GM12878 (cell line): ENCODE measurements at regions not wholly inside any gene's neighbourhood (a gene's known extent, or its start where the extent isn't known, plus 50 kb on each side); places are given as distances from the start of the nearest gene placed in this dataset.

Source experiments
- ATAC-seq: fragments of 200-7000 bp; cut with Tn5 transposase; 3 replicates; pipeline ENCODE4 v1.9.1; 2020; ENCODE audit warnings: mild to moderate bottlenecking, moderate library complexity
- BruUV-seq: library from RNA; stranded (reverse); fragments of 400-500 nt; replicated peaks from 2 replicates; lab custom pipeline; 2021; lab: Mats Ljungman, UMichigan
- CTCF ChIA-PET: fragments of 300-600 bp; sonication (Branson Sonifier 250); formaldehyde crosslinking; extraction: SDS; loops from one replicate; lab custom pipeline; 2021; ENCODE audit warnings: inconsistent platforms; lab: Yijun Ruan, JAX
- POLR2A ChIA-PET: fragments of 350-600 bp; formaldehyde crosslinking; extraction: SDS; loops from one replicate; lab custom pipeline; 2021; ENCODE audit warnings: inconsistent platforms; lab: Charles Lee
- RAD21 ChIA-PET: fragments of 300-600 bp; sonication (Branson Sonifier 250); formaldehyde crosslinking; loops from one replicate; lab custom pipeline; 2023; ENCODE audit warnings: antibody characterized with exemption; ENCODE audit not compliant: unreplicated experiment; lab: Charles Lee
- SMC1A ChIA-PET: fragments of 300-600 bp; sonication (Branson Sonifier 250); formaldehyde crosslinking; loops from one replicate; lab custom pipeline; 2023; ENCODE audit not compliant: unreplicated experiment, uncharacterized antibody; lab: Charles Lee
- DNase-seq: peaks from one replicate; pipeline ENCODE4 v3.0.0-alpha.2; 2011; ENCODE audit warnings: low read depth, low spot score
- FAIRE-seq: peaks from 3 replicates; lab custom pipeline; 2011; peaks lifted over from hg19 to GRCh38; lab: Jason Lieb, UNC
- H2AFZ ChIP-seq: 2 replicates; pipeline ENCODE4 v1.6.0; 2011; ENCODE audit warnings: low read depth, low read length, control low read depth; ENCODE audit not compliant: control insufficient read depth
- H3K27ac ChIP-seq: 2 replicates; pipeline ENCODE4 v1.5.1; 2011; ENCODE audit warnings: control low read depth; ENCODE audit not compliant: control insufficient read depth, insufficient read depth
- H3K27me3 ChIP-seq, 2 experiments: replicated peaks in 1 of 2; 2 replicates each; pipeline versions ENCODE4 v1.6.0 to v1.6.1; 2011; ENCODE audit warnings: low read length in 1 of 2; ENCODE audit not compliant: control insufficient read depth in 2 of 2, insufficient read depth in 2 of 2
- H3K36me3 ChIP-seq, 2 experiments: 2 replicates each; pipeline ENCODE4 v1.5.1; 2011; ENCODE audit warnings: low read length in 1 of 2; ENCODE audit not compliant: control insufficient read depth in 2 of 2, insufficient read depth in 2 of 2
- H3K4me1 ChIP-seq: 2 replicates; pipeline ENCODE4 v1.6.1; 2011; ENCODE audit warnings: mild to moderate bottlenecking, low read length, moderate library complexity, mixed read lengths; ENCODE audit not compliant: control insufficient read depth, insufficient read depth
- H3K4me2 ChIP-seq: 2 replicates; pipeline ENCODE4 v1.6.0; 2011; ENCODE audit warnings: control low read depth; ENCODE audit not compliant: control insufficient read depth, insufficient read depth
- H3K4me3 ChIP-seq: fragments of 200-600 bp; sonication (generic); 2 replicates; pipeline ENCODE4 v1.5.1; 2016
- H3K79me2 ChIP-seq: 2 replicates; pipeline ENCODE4 v1.6.0; 2011; ENCODE audit warnings: low read length; ENCODE audit not compliant: control insufficient read depth, insufficient read depth
- H3K9ac ChIP-seq: 2 replicates; pipeline ENCODE4 v1.8.0; 2011; ENCODE audit warnings: low read length, control low read depth, mixed read lengths; ENCODE audit not compliant: control insufficient read depth, insufficient read depth
- H3K9me3 ChIP-seq: replicated peaks from 3 replicates; pipeline ENCODE4 v1.5.1; 2011; ENCODE audit warnings: mild to moderate bottlenecking, low read length; ENCODE audit not compliant: control insufficient read depth, insufficient read depth
- H4K20me1 ChIP-seq: 2 replicates; pipeline ENCODE4 v1.6.0; 2011; ENCODE audit not compliant: control insufficient read depth, insufficient read depth
- BMI1 ChIP-seq: fragments of 450-650 bp; IDR thresholded peaks from 2 replicates; pipeline ENCODE4 v1.6.1; 2016; ENCODE audit warnings: mild to moderate bottlenecking, moderate library complexity, borderline replicate concordance
- E4F1 ChIP-seq: fragments of 450-650 bp; IDR thresholded peaks from 2 replicates; pipeline ENCODE4 v1.6.1; 2018; ENCODE audit warnings: borderline replicate concordance, mild to moderate bottlenecking; ENCODE audit not compliant: partially characterized antibody
- ETV6 ChIP-seq, 2 experiments: fragments of 450-650 bp in 1 of 2; IDR thresholded peaks in 1 of 2; conservative IDR thresholded peaks in 1 of 2; 2 replicates each; pipeline ENCODE4 v1.6.1; 2014; ENCODE audit warnings: antibody characterized with exemption in 1 of 2, borderline replicate concordance in 1 of 2, low read depth in 1 of 2, mild to moderate bottlenecking in 1 of 2, moderate library complexity in 1 of 2
- IKZF2 ChIP-seq, 2 experiments: fragments of 450-650 bp; IDR thresholded peaks; 2 replicates each; pipeline ENCODE4 v1.6.1; 2017; ENCODE audit warnings: mild to moderate bottlenecking in 2 of 2, moderate library complexity in 2 of 2
- IRF4 ChIP-seq: IDR thresholded peaks from 2 replicates; pipeline ENCODE4 v1.6.1; 2011; ENCODE audit warnings: low read depth, low read length
- NFXL1 ChIP-seq: fragments of 450-650 bp; IDR thresholded peaks from 2 replicates; pipeline ENCODE4 v1.6.1; 2017; ENCODE audit warnings: antibody characterized with exemption, mild to moderate bottlenecking, borderline replicate concordance
- NRF1 ChIP-seq: conservative IDR thresholded peaks from 2 replicates; pipeline ENCODE4 v1.6.1; 2011; ENCODE audit warnings: mild to moderate bottlenecking, low read depth, low read length, improper control_type of control experiment
- PRDM15 ChIP-seq: fragments of 450-650 bp; formaldehyde crosslinking; IDR thresholded peaks from 2 replicates; pipeline ENCODE4 v1.4.0; 2020; ENCODE audit warnings: mild to moderate bottlenecking, moderate library complexity
- RCOR1 ChIP-seq: conservative IDR thresholded peaks from 2 replicates; pipeline ENCODE4 v1.6.1; 2012; ENCODE audit warnings: low read depth, low read length, improper control_type of control experiment
- RUNX3 ChIP-seq: IDR thresholded peaks from 2 replicates; pipeline ENCODE4 v1.6.1; 2012; ENCODE audit warnings: low read length, inconsistent platforms
- SPI1 ChIP-seq: IDR thresholded peaks from 2 replicates; pipeline ENCODE4 v1.6.1; 2011; ENCODE audit warnings: low read depth, mild to moderate bottlenecking, low read length, moderate library complexity, borderline replicate concordance; ENCODE audit not compliant: insufficient read depth
- YY1 ChIP-seq: IDR thresholded peaks from 2 replicates; pipeline ENCODE4 v1.6.1; 2011; ENCODE audit warnings: low read depth, mild to moderate bottlenecking, low read length
- ZBTB40 ChIP-seq: fragments of 450-650 bp; IDR thresholded peaks from 2 replicates; pipeline ENCODE4 v1.6.1; 2016; ENCODE audit warnings: mild to moderate bottlenecking, moderate library complexity, borderline replicate concordance
- whole genome bisulfite sequencing: methylation state at CpG from one replicate; pipeline ENCODE4 v1.1.6; 2016; ENCODE audit warnings: low lambda C conversion rate; ENCODE audit not compliant: insufficient replicate concordance, insufficient coverage; ENCODE audit errors: missing lambda C conversion rate; 5-methylcytosine and 5-hydroxymethylcytosine counted together
- in situ Hi-C: fragments of 300-500 bp; cut with MboI; formaldehyde crosslinking; loops from 9 replicates; pipeline ENCODE4 v1.14.3; 2018; ENCODE audit warnings: mixed read lengths
- intact Hi-C: fragments of 100-400 bp; cut with micrococcal nuclease; formaldehyde crosslinking; loops from one replicate; pipeline ENCODE4 v1.14.2; 2022; ENCODE audit not compliant: unreplicated experiment

GRCh38 chr18:61954096-61954746 lies 61.4 kb upstream of the RNF152 start:
- peaks cover 11% of the 10 kb centered on the region; the same call in 2 of the 3 replicates for H3K9me3 ChIP-seq
- intact Hi-C loops: no loop called here
- no TSS peak for BruUV-seq
- CTCF ChIA-PET: interaction anchor here (0.7 kb wide), 1 partner anchor 1179 kb away, joined by 3 read pairs; no protein-coding TSS in a partner anchor
- RAD21 ChIA-PET: no interaction called here
- H3K9ac ChIP-seq: no peak overlapping the region
- H3K4me2 ChIP-seq: no peak overlapping the region
- 59% methylated on average over 5 of the region's 5 CpGs for WGBS
- no peak for DNase-seq
- in situ Hi-C loops: no loop called here
- H3K4me3 ChIP-seq: no peak overlapping the region
- H2AFZ ChIP-seq: no peak overlapping the region
- POLR2A ChIA-PET: no interaction called here
- H3K27me3 ChIP-seq: no peaks in the 10 kb centered on the region
- SMC1A ChIA-PET: interaction anchor here (2.0 kb wide), 1 partner anchor 92 kb away, joined by 4 read pairs; no protein-coding TSS in a partner anchor
- no peak for ATAC-seq
- no peak for FAIRE-seq
- no peaks in the 10 kb centered on the region for H3K79me2 ChIP-seq
- H3K27ac ChIP-seq: no peak overlapping the region
- H3K4me1 ChIP-seq: peaks cover 12% of the 10 kb centered on the region
- no peaks in the 10 kb centered on the region for H3K36me3 ChIP-seq
- no peaks in the 10 kb centered on the region for H4K20me1 ChIP-seq
- TF ChIP-seq IKZF2 (IDR thresholded peaks at IDR 0.05) (no peak), SPI1 (no peak), NFXL1 (no peak), PRDM15 (CRISPR knock-in tag) (no peak), NRF1 (no peak), ETV6 (conservative IDR thresholded peaks at IDR 0.05 in 1 of 2, IDR thresholded peaks at IDR 0.05 in 1 of 2; ENCODE audit: borderline replicate concordance in 1 of 2, low read depth in 1 of 2) (no peak), RUNX3 (no peak), YY1 (no peak), ZBTB40 (no peak), BMI1 (no peak), RCOR1 (no peak), E4F1 (no peak), IRF4 (no peak)
